Choroid plexus epithelial cell (primary cell): ENCODE measurements at regions not wholly inside any gene's neighbourhood (a gene's known extent, or its start where the extent isn't known, plus 50 kb on each side); places are given as distances from the start of the nearest gene placed in this dataset.

Experiments
- DNase-seq: peaks from one replicate; pipeline ENCODE4 v3.0.0-alpha.2; 2010; ENCODE audit warnings: low read depth
- H3K4me3 ChIP-seq: 2 replicates; pipeline ENCODE4 v1.5.1; 2011; ENCODE audit warnings: low read depth, mild to moderate bottlenecking, control low read depth, low read length, moderate library complexity
- CTCF ChIP-seq: conservative IDR thresholded peaks from 2 replicates; pipeline ENCODE4 v1.5.1; 2011; ENCODE audit warnings: low read depth, mild to moderate bottlenecking, control low read depth, inconsistent platforms, low read length, moderate library complexity

- DNase-seq = no peak
- H3K4me3 ChIP-seq = no peak overlapping the region
- TF ChIP-seq CTCF = no peak
Observed at GRCh38 chr15:95095250-95095649, 863.9 kb downstream of the MCTP2 start.

- TF ChIP-seq CTCF = no peak
- H3K4me3 ChIP-seq = no peak overlapping the region
- DNase-seq = no peak
Observed at GRCh38 chr15:95096651-95097050, 865.3 kb downstream of the MCTP2 start.

- no peak overlapping the region for H3K4me3 ChIP-seq
- no peak for TF ChIP-seq CTCF
- DNase-seq = no peak
Observed at GRCh38 chr15:95097361-95097760, 866.0 kb downstream of the MCTP2 start.

GRCh38 chr15:95105229-95105628, 873.9 kb downstream of the MCTP2 start:
- peak; percentile 86 for DNase-seq
- TF ChIP-seq CTCF = no peak
- no peak overlapping the region for H3K4me3 ChIP-seq

GRCh38 chr15:95106801-95107200, 875.4 kb downstream of the MCTP2 start:
- DNase-seq = no peak
- TF ChIP-seq CTCF = no peak
- H3K4me3 ChIP-seq = no peak overlapping the region

- TF ChIP-seq CTCF = no peak
- no peak for DNase-seq
- no peak overlapping the region for H3K4me3 ChIP-seq
Observed at GRCh38 chr15:95108673-95109072, 877.3 kb downstream of the MCTP2 start.

- TF ChIP-seq CTCF = no peak
- DNase-seq = no peak
- H3K4me3 ChIP-seq = no peak overlapping the region
Observed at GRCh38 chr15:95111969-95112368, 880.6 kb downstream of the MCTP2 start.
